ENCODE measurements at regions not wholly inside any gene's neighbourhood (a gene's known extent, or its start where the extent isn't known, plus 50 kb on each side); places are given as distances from the start of the nearest gene placed in this dataset.

DNA sequence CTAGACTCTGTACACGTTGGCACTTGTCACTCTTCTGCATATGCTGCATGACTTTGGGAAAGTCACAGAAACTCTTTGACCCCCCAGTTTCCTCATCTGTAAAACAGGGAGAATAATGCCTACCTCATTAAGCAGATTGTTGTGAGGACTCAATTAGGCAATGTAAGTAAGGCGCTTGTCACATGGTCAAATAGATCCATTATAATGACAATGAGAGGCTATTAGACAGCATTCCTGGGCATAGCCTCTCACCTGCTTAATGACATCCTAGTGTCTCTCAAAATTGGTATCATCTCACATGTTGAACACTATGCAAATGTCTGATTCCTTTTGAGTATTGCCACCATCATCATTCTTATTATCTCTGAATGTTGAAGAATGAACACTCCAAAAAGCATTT is 172.6 kb upstream of the JADE1 start:
- TF ChIP-seq EZH2 (IDR thresholded peaks at IDR 0.05; ENCODE audit: borderline replicate concordance, low read length) (no peak), CTCF (IDR thresholded peaks at IDR 0.05; ENCODE audit: low read length) (no peak)
